CD4-positive, alpha-beta T cell (primary cell): ENCODE measurements at regions not wholly inside any gene's neighbourhood (a gene's known extent, or its start where the extent isn't known, plus 50 kb on each side); places are given as distances from the start of the nearest gene placed in this dataset.

Experiments used
- ATAC-seq: fragments of 200-7000 bp; cut with Tn5 transposase; one replicate; pipeline ENCODE4 v1.10.0; 2022; ENCODE audit warnings: mild to moderate bottlenecking; ENCODE audit not compliant: poor library complexity
- CTCF ChIA-PET: fragments of 350-600 bp; sonication (Branson Sonifier 250); formaldehyde crosslinking; loops from one replicate; lab custom pipeline; 2021; ENCODE audit warnings: antibody characterized with exemption, inconsistent platforms; lab: Charles Lee
- POLR2A ChIA-PET: fragments of 350-600 bp; sonication (Branson Sonifier 250); formaldehyde crosslinking; loops from one replicate; lab custom pipeline; 2021; ENCODE audit warnings: antibody characterized with exemption, inconsistent platforms; lab: Charles Lee
- DNase-seq, 14 experiments: peaks; one replicate each; pipeline ENCODE4 v3.0.0-alpha.2; 2013 to 2020; ENCODE audit warnings: mixed read lengths in 2 of 14
- H3K27ac ChIP-seq, 2 donors: one replicate each; pipeline versions ENCODE4 v1.5.1 to v1.7.0; 2013; ENCODE audit warnings: low read length in 2 of 2, low read depth in 1 of 2, mild to moderate bottlenecking in 1 of 2
- H3K27me3 ChIP-seq, 2 experiments: 1 replicate in 1 of 2; 2 replicates in 1 of 2; pipeline versions ENCODE4 v1.6.1 to v1.7.0; 2013; ENCODE audit warnings: low read length in 2 of 2, control low read depth in 1 of 2, mild to moderate bottlenecking in 1 of 2, moderate library complexity in 1 of 2; ENCODE audit not compliant: insufficient read depth in 2 of 2, control insufficient read depth in 1 of 2
- H3K36me3 ChIP-seq: one replicate; pipeline ENCODE4 v1.6.1; 2013; ENCODE audit warnings: low read length, control low read depth; ENCODE audit not compliant: insufficient read depth
- H3K4me1 ChIP-seq: one replicate; pipeline ENCODE4 v1.6.1; 2013; ENCODE audit warnings: low read length, control low read depth; ENCODE audit not compliant: insufficient read depth
- H3K4me3 ChIP-seq: one replicate; pipeline ENCODE4 v1.5.1; 2013; ENCODE audit warnings: mild to moderate bottlenecking, low read length, moderate library complexity
- H3K9me3 ChIP-seq, 2 experiments: 1 replicate in 1 of 2; 2 replicates in 1 of 2; pipeline versions ENCODE4 v1.6.1 to v1.7.0; 2013; ENCODE audit warnings: low read length in 2 of 2, mild to moderate bottlenecking in 2 of 2, control low read depth in 1 of 2, moderate library complexity in 1 of 2; ENCODE audit not compliant: control insufficient read depth in 1 of 2, insufficient read depth in 1 of 2
- H3K27ac Mint-ChIP-seq: one replicate; pipeline ENCODE4 v1.8.0; 2020; ENCODE audit warnings: mixed read lengths
- H3K27me3 Mint-ChIP-seq: one replicate; pipeline ENCODE4 v1.8.0; 2021; ENCODE audit warnings: mixed read lengths
- H3K36me3 Mint-ChIP-seq: one replicate; pipeline ENCODE4 v1.8.0; 2021; ENCODE audit warnings: low read depth, mixed read lengths
- H3K4me1 Mint-ChIP-seq: one replicate; pipeline ENCODE4 v1.8.0; 2021; ENCODE audit warnings: low read depth, mixed read lengths
- H3K4me3 Mint-ChIP-seq: one replicate; pipeline ENCODE4 v1.8.0; 2020; ENCODE audit warnings: mild to moderate bottlenecking, mixed read lengths
- H3K9me3 Mint-ChIP-seq: one replicate; pipeline ENCODE4 v1.8.0; 2020; ENCODE audit warnings: mixed read lengths
- CTCF ChIP-seq: fragments of 200-600 bp; IDR thresholded peaks from one replicate; pipeline ENCODE4 v1.8.0; 2022; ENCODE audit warnings: antibody characterized with exemption, mild to moderate bottlenecking
- intact Hi-C, 2 experiments: fragments of 100-400 bp; cut with DNase I in 1 of 2; cut with micrococcal nuclease in 1 of 2; formaldehyde crosslinking; loops; one replicate each; pipeline versions ENCODE4 v1.15.1 to v1.9.0; 2023 to 2025; cut with DNase I, micrococcal nuclease

- H3K9me3 ChIP-seq, result no peaks in the 10 kb centered on the region
- H3K36me3 ChIP-seq, result no peaks in the 10 kb centered on the region
- Mint-ChIP-seq H3K27me3 (no peaks in the 10 kb centered on the region), H3K4me1 (no peaks in the 10 kb centered on the region), H3K4me3 (no peak overlapping the region), H3K27ac (no peak overlapping the region), H3K36me3 (no peaks in the 10 kb centered on the region), H3K9me3 (no peaks in the 10 kb centered on the region)
- no peaks in the 10 kb centered on the region for H3K4me1 ChIP-seq
- H3K27me3 ChIP-seq, result no peaks in the 10 kb centered on the region
- TF ChIP-seq CTCF, result no peak
- H3K27ac ChIP-seq, result no peak overlapping the region
- DNase-seq, result no peak
- ChIA-PET POLR2A (no interaction called here), CTCF (no interaction called here)
- H3K4me3 ChIP-seq, result no peak overlapping the region
- intact Hi-C loops, result no loop called here
- no peak for ATAC-seq
Observed at GRCh38 chr4:145339075-145339725, 142.5 kb upstream of the SMAD1 start.

GRCh38 chr4:145338568-145338967 lies 143.1 kb upstream of the SMAD1 start:
- H3K4me3 Mint-ChIP-seq, result no peak overlapping the region
- intact Hi-C loops, result no loop called here
- H3K4me3 ChIP-seq, result no peak overlapping the region
- H3K27me3 Mint-ChIP-seq, result no peaks in the 10 kb centered on the region
- ATAC-seq, result no peak
- H3K9me3 Mint-ChIP-seq, result no peaks in the 10 kb centered on the region
- CTCF ChIA-PET, result no interaction called here
- no peaks in the 10 kb centered on the region for H3K4me1 Mint-ChIP-seq
- H3K36me3 Mint-ChIP-seq, result no peaks in the 10 kb centered on the region
- no peak for DNase-seq
- POLR2A ChIA-PET, result no interaction called here
- H3K9me3 ChIP-seq, result no peaks in the 10 kb centered on the region
- H3K27ac Mint-ChIP-seq, result no peak overlapping the region
- no peak overlapping the region for H3K27ac ChIP-seq
- no peaks in the 10 kb centered on the region for H3K27me3 ChIP-seq
- no peaks in the 10 kb centered on the region for H3K36me3 ChIP-seq
- TF ChIP-seq CTCF, result no peak
- H3K4me1 ChIP-seq, result no peaks in the 10 kb centered on the region

GRCh38 chr4:145337391-145337790 lies 144.3 kb upstream of the SMAD1 start:
- Histone ChIP-seq H3K9me3 (no peaks in the 10 kb centered on the region), H3K27ac (no peak overlapping the region), H3K4me3 (no peak overlapping the region), H3K4me1 (no peaks in the 10 kb centered on the region), H3K27me3 (no peaks in the 10 kb centered on the region), H3K36me3 (no peaks in the 10 kb centered on the region)
- ChIA-PET CTCF (no interaction called here), POLR2A (no interaction called here)
- Mint-ChIP-seq H3K9me3 (no peaks in the 10 kb centered on the region), H3K27ac (no peak overlapping the region), H3K27me3 (no peaks in the 10 kb centered on the region), H3K4me1 (no peaks in the 10 kb centered on the region), H3K36me3 (no peaks in the 10 kb centered on the region), H3K4me3 (no peak overlapping the region)
- DNase-seq (no peak), ATAC-seq (no peak)
- intact Hi-C loops, result no loop called here
- TF ChIP-seq CTCF, result no peak
